ENCODE measurements at regions not wholly inside any gene's neighbourhood (a gene's known extent, or its start where the extent isn't known, plus 50 kb on each side); places are given as distances from the start of the nearest gene placed in this dataset.

GRCh38 chr9:129480227-129480626 lies 140.7 kb downstream of the C9orf50 start:
- H3K4me3 ChIP-seq (ENCODE audit: low read length), result no peak overlapping the region
- peaks cover 30% of the 10 kb centered on the region for H3K4me1 ChIP-seq (ENCODE audit: insufficient read depth, low read length)
- intact Hi-C loops (cut with DNase I, micrococcal nuclease), result loop anchor here (2.0 to 10.0 kb wide), 3 partner anchors 17 to 153 kb away; no protein-coding TSS in a partner anchor
- peaks cover 0 to 2% of the 10 kb centered on the region in 2 experiments for H3K27me3 ChIP-seq (ENCODE audit: control insufficient read depth in 1 of 2, insufficient read depth in 2 of 2, low read length in 2 of 2)
- peaks cover under 1 to 3% of the 10 kb centered on the region in 2 experiments for H3K9me3 ChIP-seq (ENCODE audit: control insufficient read depth in 1 of 2, insufficient read depth in 1 of 2, low read length in 2 of 2)
- no peak overlapping the region for H3K27ac ChIP-seq (ENCODE audit: low read depth in 1 of 2, low read length in 2 of 2)
- Mint-ChIP-seq H3K27me3 (no peaks in the 10 kb centered on the region), H3K4me3 (peak overlapping the region; percentile 77), H3K36me3 (ENCODE audit: low read depth) (no peaks in the 10 kb centered on the region), H3K9me3 (no peaks in the 10 kb centered on the region), H3K4me1 (ENCODE audit: low read depth) (peaks cover 7% of the 10 kb centered on the region), H3K27ac (peak overlapping the region; percentile 44)
- CTCF ChIA-PET, result no interaction called here
- no peak for TF ChIP-seq CTCF (IDR thresholded peaks at IDR 0.05)
- H3K36me3 ChIP-seq (ENCODE audit: insufficient read depth, low read length), result no peaks in the 10 kb centered on the region
- POLR2A ChIA-PET, result interaction anchor here (1.1 kb wide), 1 partner anchor 17 kb away, joined by 3 read pairs; no protein-coding TSS in a partner anchor
- no peak for DNase-seq
- ATAC-seq (ENCODE audit: poor library complexity), result no peak

- peaks cover 6% of the 10 kb centered on the region for H3K4me1 Mint-ChIP-seq (ENCODE audit: low read depth)
- Histone ChIP-seq H3K4me1 (ENCODE audit: insufficient read depth, low read length) (peaks cover 26% of the 10 kb centered on the region), H3K4me3 (ENCODE audit: low read length) (no peak overlapping the region), H3K27me3 (ENCODE audit: control insufficient read depth in 1 of 2, insufficient read depth in 2 of 2, low read length in 2 of 2) (peaks cover 0 to 6% of the 10 kb centered on the region in 2 experiments), H3K36me3 (ENCODE audit: insufficient read depth, low read length) (no peaks in the 10 kb centered on the region), H3K27ac (ENCODE audit: low read depth in 1 of 2, low read length in 2 of 2) (no peak overlapping the region), H3K9me3 (ENCODE audit: control insufficient read depth in 1 of 2, insufficient read depth in 1 of 2, low read length in 2 of 2) (peaks cover 6 to 9% of the 10 kb centered on the region in 2 experiments)
- ChIA-PET POLR2A (no interaction called here), CTCF (no interaction called here)
- no peak for ATAC-seq (ENCODE audit: poor library complexity)
- no peak for DNase-seq
- intact Hi-C loops (cut with DNase I, micrococcal nuclease), result loop anchor here (2.0 to 10.0 kb wide), 3 partner anchors 17 to 152 kb away; no protein-coding TSS in a partner anchor
- no peak for TF ChIP-seq CTCF (IDR thresholded peaks at IDR 0.05)
- H3K27me3 Mint-ChIP-seq, result no peaks in the 10 kb centered on the region
- no peaks in the 10 kb centered on the region for H3K36me3 Mint-ChIP-seq (ENCODE audit: low read depth)
- H3K9me3 Mint-ChIP-seq, result no peaks in the 10 kb centered on the region
- H3K4me3 Mint-ChIP-seq, result no peak overlapping the region
- H3K27ac Mint-ChIP-seq, result no peak overlapping the region
Observed at GRCh38 chr9:129479631-129480011, 141.3 kb downstream of the C9orf50 start.

GRCh38 chr9:129478961-129479630 lies 141.8 kb downstream of the C9orf50 start:
- CTCF ChIA-PET, result no interaction called here
- Mint-ChIP-seq H3K4me1 (ENCODE audit: low read depth) (peaks cover 1% of the 10 kb centered on the region), H3K27me3 (no peaks in the 10 kb centered on the region), H3K36me3 (ENCODE audit: low read depth) (no peaks in the 10 kb centered on the region), H3K9me3 (no peaks in the 10 kb centered on the region), H3K4me3 (no peak overlapping the region), H3K27ac (no peak overlapping the region)
- ATAC-seq (ENCODE audit: poor library complexity) (no peak), DNase-seq (no peak)
- no peak for TF ChIP-seq CTCF (IDR thresholded peaks at IDR 0.05)
- POLR2A ChIA-PET, result no interaction called here
- intact Hi-C loops (cut with DNase I, micrococcal nuclease), result no loop called here
- peaks cover 0 to 6% of the 10 kb centered on the region in 2 experiments for H3K27me3 ChIP-seq (ENCODE audit: control insufficient read depth in 1 of 2, insufficient read depth in 2 of 2, low read length in 2 of 2)
- H3K27ac ChIP-seq (ENCODE audit: low read depth in 1 of 2, low read length in 2 of 2), result no peak overlapping the region
- peaks cover 21% of the 10 kb centered on the region for H3K4me1 ChIP-seq (ENCODE audit: insufficient read depth, low read length)
- peaks cover 6 to 14% of the 10 kb centered on the region in 2 experiments for H3K9me3 ChIP-seq (ENCODE audit: control insufficient read depth in 1 of 2, insufficient read depth in 1 of 2, low read length in 2 of 2)
- no peak overlapping the region for H3K4me3 ChIP-seq (ENCODE audit: low read length)
- H3K36me3 ChIP-seq (ENCODE audit: insufficient read depth, low read length), result no peaks in the 10 kb centered on the region

All from CD4-positive, alpha-beta T cell (primary cell).